Jurkat, Clone E6-1 (cell line): ENCODE measurements at regions not wholly inside any gene's neighbourhood (a gene's known extent, or its start where the extent isn't known, plus 50 kb on each side); places are given as distances from the start of the nearest gene placed in this dataset.

ENCODE experiments used
- DNase-seq: peaks from one replicate; pipeline ENCODE4 v3.0.0-alpha.2; 2011; ENCODE audit warnings: low read depth, low spot score
- H3K4me3 ChIP-seq: 2 replicates; pipeline ENCODE4 v1.5.1; 2011; ENCODE audit warnings: mild to moderate bottlenecking, low read length, control low read depth, moderate library complexity

DNA sequence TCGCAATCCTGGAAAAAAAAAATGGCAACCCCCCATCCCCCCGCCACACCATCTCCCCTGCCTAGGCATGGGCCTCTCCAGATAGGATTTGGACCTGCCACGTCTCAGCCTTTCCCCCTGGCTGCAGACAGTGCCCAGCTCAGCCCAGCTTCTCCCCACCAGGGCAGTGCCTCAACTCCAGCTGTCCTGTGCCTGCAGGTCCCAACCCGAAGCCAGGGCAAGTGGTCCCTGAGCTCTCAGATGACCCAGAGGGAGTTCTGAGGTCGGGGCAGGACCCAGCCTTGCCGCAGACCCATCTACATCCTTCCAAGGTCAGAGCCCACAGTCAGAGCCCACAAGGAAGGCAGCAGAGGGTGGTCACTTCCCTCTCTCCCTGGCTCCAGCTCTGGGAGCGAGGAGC lies 86.7 kb upstream of the POU3F1 start:
- no peak overlapping the region for H3K4me3 ChIP-seq
- DNase-seq, result no peak

DNA sequence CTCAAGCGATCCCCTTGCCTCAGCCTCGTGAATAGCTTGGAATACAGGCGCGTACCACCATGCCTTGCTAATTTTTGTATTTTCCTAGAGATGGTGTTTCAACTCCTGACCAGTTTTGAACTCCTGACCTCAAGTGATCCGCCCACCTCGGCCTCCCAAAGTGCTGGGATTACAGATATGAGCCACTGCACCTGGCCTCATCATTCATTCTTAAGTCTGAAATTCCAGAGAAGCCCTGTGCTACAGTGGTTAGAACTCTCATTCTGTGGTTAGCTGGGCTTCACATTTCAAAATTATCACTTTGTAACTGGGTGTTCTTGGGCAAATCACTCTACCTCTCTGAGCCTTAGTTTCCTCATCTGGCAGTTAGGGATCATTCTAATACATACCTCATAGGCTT lies 86.1 kb upstream of the POU3F1 start:
- no peak overlapping the region for H3K4me3 ChIP-seq
- DNase-seq, result no peak

GRCh38 chr1:38131024-38131585 lies 84.5 kb upstream of the POU3F1 start:
- DNase-seq, result no peak
- H3K4me3 ChIP-seq, result no peak overlapping the region

- DNase-seq, result no peak
- no peak overlapping the region for H3K4me3 ChIP-seq
Observed at GRCh38 chr1:38129971-38130370, 83.4 kb upstream of the POU3F1 start.

GRCh38 chr1:38129473-38129872 lies 82.9 kb upstream of the POU3F1 start:
- DNase-seq, result no peak
- H3K4me3 ChIP-seq, result no peak overlapping the region

- no peak overlapping the region for H3K4me3 ChIP-seq
- no peak for DNase-seq
Observed at GRCh38 chr1:38128926-38129453, 82.4 kb upstream of the POU3F1 start.

DNA sequence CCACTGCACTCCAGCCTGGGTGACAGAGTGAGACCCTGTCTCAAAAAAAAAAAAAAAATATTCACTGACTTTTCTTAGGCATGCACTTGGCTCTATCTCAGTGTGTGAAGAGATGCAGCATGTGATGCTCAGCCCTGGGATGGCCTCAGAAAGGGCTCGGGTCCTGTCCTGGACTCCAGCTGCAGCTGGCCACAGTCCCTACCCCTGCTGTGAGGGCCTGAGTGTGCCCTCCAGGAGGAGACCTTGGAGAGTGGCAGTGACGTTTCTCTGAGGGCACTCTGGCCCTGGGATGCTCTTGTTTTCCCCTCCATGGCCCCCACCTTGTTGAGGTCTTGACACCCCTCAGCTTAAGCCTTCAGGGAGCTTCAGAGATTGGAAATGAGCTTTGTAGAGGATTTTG lies 81.9 kb upstream of the POU3F1 start:
- DNase-seq, result no peak

DNA sequence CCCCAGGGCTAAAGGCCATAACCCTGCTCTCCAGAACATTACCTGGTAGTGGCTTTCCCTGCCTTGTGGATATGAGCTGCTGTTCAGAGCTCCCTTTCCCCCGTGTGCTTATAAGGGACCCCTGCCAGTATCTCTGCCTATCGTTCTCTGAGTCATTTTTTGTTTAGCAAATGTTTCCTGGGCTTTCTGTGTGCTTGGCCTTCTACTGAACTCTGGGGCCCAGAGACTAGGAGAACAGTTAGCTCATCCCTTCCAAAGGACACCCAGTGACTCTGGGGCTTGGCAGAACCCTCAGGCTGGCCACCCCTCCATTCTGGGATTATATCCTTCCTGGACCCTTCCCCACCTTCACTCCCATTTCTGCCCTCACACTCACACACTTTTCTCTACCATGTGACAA lies 80.8 kb upstream of the POU3F1 start:
- no peak overlapping the region for H3K4me3 ChIP-seq
- DNase-seq, result no peak

More for the DNA sequence above, 81.9 kb upstream of the POU3F1 start:
- no peak overlapping the region for H3K4me3 ChIP-seq

GRCh38 chr1:38126970-38127369 lies 80.4 kb upstream of the POU3F1 start:
- H3K4me3 ChIP-seq, result no peak overlapping the region
- DNase-seq, result no peak

DNA sequence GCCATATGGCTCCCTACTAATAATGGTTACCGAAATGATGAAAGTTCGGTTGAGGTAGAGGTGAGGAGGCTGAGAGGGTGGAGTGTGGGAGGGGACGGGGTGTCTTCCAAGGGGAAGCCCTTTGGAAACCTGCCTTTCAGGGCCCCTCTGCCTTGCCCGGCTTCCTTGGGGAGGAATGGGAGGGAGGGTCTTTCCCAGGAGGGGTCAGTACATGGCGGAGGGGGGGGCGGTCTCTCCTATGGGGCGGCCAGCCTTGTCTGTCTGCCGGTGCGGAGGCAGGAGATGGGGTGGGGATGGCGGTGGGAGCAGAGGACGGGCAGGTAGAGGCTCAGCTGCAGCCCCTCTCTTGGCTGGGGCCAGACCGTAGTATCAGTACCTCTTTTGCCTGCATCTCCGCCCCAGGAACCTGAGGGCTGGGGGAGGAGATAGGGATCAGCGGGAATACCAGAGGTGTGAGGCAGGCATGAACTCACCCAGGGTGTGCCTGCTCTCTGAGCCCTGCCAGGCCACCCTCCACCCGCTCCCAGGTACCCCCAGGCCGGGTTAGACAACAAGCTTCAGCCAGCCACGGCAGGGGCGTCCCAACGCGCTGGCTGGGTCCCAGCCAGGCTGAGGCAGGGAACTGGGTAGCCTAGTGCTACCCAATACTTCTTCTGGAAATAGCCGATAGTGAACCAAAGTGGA lies 79.4 kb upstream of the POU3F1 start:
- DNase-seq, result no peak
- H3K4me3 ChIP-seq, result no peak overlapping the region

GRCh38 chr1:38125016-38125415 lies 78.4 kb upstream of the POU3F1 start:
- no peak for DNase-seq
- H3K4me3 ChIP-seq, result no peak overlapping the region

GRCh38 chr1:38123356-38124135 lies 77.0 kb upstream of the POU3F1 start:
- no peak overlapping the region for H3K4me3 ChIP-seq
- DNase-seq, result no peak

GRCh38 chr1:38121231-38121680 lies 74.7 kb upstream of the POU3F1 start:
- DNase-seq, result no peak
- no peak overlapping the region for H3K4me3 ChIP-seq

- no peak for DNase-seq
Observed at GRCh38 chr1:38120552-38121230, 74.1 kb upstream of the POU3F1 start.

GRCh38 chr1:38118976-38119375 lies 72.4 kb upstream of the POU3F1 start:
- no peak overlapping the region for H3K4me3 ChIP-seq
- DNase-seq, result no peak

More at GRCh38 chr1:38120552-38121230, 74.1 kb upstream of the POU3F1 start:
- H3K4me3 ChIP-seq, result no peak overlapping the region

- no peak for DNase-seq
- no peak overlapping the region for H3K4me3 ChIP-seq
Observed at GRCh38 chr1:38117444-38117887, 70.9 kb upstream of the POU3F1 start.

DNA sequence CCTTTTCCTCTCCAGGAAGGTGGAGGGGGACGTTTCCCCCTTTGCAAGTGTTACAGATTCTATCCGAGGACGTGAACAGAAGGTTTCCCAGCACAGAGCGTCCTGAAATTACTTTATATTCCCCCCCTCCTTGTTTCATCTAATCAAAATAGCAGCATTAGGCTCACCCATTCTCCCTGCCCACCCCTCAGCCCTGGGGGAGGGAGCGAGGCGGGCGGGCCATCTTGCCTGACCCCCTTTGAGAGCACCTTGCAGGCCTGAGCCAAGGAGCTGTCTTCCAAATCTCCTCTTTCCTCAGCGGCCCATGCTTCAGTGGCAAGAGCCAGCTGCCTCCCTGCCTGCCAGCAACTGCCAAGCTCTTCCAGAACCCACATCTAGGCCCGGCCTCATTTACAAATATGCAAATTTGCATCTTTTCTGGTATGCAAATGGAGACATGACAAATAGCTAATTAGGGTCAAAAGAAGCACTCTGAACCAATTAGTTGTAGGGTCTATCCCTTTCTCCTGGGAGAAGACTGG lies 69.1 kb upstream of the POU3F1 start:
- no peak for DNase-seq
- H3K4me3 ChIP-seq, result no peak overlapping the region

DNA sequence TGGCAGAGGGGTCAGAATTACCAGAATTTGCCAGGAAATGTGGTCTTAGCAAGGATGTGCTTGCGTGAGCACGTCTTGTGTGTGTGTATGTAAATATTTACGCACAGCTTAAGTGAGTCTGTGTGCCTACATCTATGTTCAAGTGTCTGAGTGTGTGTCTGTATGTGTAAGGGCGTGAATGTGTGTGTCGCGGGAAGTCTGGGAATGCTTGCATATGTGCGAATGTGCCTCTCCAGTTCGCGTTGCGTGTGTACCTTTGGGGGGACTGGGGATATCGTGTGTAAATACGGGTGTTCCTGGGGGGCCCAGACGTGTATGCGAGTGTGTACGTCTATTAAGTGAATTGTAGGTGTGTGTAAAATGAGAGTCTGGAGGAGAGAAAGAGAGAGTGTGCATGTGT lies 68.6 kb upstream of the POU3F1 start:
- no peak for DNase-seq
- no peak overlapping the region for H3K4me3 ChIP-seq
